ENCODE measurements at regions not wholly inside any gene's neighbourhood (a gene's known extent, or its start where the extent isn't known, plus 50 kb on each side); places are given as distances from the start of the nearest gene placed in this dataset.

DNA sequence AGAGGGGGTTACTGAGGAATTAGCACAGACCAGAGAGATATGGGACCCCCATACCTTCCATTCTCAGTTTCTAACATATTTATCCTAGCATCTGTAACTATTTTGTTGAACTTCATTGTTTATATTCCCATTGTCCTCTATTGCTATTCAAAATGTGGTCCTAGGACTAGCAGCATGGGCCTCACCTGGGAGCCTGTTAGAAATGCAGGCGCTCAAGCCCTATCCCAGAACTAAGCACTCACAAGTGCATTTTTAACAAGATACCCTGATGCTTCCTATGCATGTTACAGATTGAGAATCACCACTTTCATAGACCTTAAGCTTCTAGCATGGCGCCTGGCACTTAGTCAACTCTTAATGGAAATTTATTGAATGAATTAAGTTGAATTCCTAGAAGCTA, 58.3 kb upstream of the TDRD3 start:
- TF ChIP-seq CEBPB (IDR thresholded peaks at IDR 0.05) = no peak
- TF ChIP-seq, protein P1, sequence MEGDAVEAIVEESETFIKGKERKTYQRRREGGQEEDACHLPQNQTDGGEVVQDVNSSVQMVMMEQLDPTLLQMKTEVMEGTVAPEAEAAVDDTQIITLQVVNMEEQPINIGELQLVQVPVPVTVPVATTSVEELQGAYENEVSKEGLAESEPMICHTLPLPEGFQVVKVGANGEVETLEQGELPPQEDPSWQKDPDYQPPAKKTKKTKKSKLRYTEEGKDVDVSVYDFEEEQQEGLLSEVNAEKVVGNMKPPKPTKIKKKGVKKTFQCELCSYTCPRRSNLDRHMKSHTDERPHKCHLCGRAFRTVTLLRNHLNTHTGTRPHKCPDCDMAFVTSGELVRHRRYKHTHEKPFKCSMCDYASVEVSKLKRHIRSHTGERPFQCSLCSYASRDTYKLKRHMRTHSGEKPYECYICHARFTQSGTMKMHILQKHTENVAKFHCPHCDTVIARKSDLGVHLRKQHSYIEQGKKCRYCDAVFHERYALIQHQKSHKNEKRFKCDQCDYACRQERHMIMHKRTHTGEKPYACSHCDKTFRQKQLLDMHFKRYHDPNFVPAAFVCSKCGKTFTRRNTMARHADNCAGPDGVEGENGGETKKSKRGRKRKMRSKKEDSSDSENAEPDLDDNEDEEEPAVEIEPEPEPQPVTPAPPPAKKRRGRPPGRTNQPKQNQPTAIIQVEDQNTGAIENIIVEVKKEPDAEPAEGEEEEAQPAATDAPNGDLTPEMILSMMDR (IDR thresholded peaks at IDR 0.05) = no peak

Measured in A549 (cell line).